H1 (cell line): ENCODE measurements at regions not wholly inside any gene's neighbourhood (a gene's known extent, or its start where the extent isn't known, plus 50 kb on each side); places are given as distances from the start of the nearest gene placed in this dataset.

Experiments used
- CEBPB ChIP-seq: IDR thresholded peaks from 2 replicates; pipeline ENCODE4 v1.6.1; 2012; ENCODE audit warnings: low read depth, low read length
- MAFK ChIP-seq: IDR thresholded peaks from 2 replicates; pipeline ENCODE4 v1.6.1; 2012; ENCODE audit warnings: low read depth, mild to moderate bottlenecking, improper control_type of control experiment, low read length
- TF ChIP-seq, protein P1 (sequence below): IDR thresholded peaks from 2 replicates; pipeline ENCODE4 v1.6.1; 2012; ENCODE audit warnings: low read length, inconsistent platforms

DNA sequence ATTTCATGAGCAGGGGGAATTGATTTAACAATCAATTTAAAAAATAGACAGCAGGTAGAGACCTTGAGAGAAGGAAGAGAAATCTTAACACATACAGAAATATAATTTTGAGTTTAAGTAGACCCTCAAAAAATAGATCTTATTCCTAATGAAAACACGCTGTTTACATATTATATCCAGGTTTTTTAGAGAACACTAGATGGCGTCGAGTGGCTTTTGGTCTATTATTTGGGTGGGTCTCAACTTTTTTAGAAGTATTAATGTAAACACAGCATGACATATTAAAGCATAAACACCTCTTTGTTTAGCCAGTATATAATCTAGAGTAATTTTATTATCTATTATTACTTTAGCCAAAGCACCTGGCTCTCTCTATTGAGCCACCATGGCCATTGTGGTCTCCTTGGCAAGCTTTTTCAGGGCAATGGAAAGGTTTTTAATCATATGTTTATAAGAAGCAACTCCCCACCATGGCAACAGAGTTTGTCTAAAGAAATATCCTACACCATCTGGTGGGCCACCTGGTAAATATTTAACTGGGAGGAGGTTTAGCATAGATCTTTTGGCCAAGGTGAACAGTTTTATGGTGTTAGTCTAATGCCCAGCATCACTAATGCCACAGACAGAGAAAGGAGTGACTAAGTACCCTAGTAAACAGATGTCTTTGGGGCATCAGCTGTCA, 59.7 kb upstream of the PRSS1 start (continued):
- TF ChIP-seq CEBPB (no peak), MAFK (no peak)
- TF ChIP-seq, protein P1, sequence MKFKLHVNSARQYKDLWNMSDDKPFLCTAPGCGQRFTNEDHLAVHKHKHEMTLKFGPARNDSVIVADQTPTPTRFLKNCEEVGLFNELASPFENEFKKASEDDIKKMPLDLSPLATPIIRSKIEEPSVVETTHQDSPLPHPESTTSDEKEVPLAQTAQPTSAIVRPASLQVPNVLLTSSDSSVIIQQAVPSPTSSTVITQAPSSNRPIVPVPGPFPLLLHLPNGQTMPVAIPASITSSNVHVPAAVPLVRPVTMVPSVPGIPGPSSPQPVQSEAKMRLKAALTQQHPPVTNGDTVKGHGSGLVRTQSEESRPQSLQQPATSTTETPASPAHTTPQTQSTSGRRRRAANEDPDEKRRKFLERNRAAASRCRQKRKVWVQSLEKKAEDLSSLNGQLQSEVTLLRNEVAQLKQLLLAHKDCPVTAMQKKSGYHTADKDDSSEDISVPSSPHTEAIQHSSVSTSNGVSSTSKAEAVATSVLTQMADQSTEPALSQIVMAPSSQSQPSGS = no peak
- TF ChIP-seq, all 59 proteins: peak for 2
